ENCODE measurements at regions not wholly inside any gene's neighbourhood (a gene's known extent, or its start where the extent isn't known, plus 50 kb on each side); places are given as distances from the start of the nearest gene placed in this dataset.

DNA sequence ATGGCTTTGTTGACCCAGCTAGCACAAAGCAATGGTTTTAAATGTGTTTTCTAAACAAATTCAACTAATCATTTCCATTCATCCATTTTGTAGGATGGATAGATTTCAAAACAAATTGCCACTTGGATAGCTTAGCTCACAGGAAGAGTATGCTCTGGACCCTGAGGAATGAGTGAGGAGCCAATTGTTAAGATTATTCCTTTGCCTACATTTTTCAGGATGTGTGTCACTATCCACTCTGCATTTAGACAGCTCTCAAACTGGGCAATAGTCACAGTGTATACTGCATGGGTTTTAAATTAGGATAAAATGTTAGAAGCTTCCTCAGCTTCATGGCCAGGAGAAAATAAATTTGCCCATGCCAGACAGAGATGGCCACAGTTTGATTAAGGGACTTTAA lies 605.6 kb upstream of the TEX47 start:
- no peak overlapping the region for H3K27ac ChIP-seq
- DNase-seq: no peak
- TF ChIP-seq, protein P1, sequence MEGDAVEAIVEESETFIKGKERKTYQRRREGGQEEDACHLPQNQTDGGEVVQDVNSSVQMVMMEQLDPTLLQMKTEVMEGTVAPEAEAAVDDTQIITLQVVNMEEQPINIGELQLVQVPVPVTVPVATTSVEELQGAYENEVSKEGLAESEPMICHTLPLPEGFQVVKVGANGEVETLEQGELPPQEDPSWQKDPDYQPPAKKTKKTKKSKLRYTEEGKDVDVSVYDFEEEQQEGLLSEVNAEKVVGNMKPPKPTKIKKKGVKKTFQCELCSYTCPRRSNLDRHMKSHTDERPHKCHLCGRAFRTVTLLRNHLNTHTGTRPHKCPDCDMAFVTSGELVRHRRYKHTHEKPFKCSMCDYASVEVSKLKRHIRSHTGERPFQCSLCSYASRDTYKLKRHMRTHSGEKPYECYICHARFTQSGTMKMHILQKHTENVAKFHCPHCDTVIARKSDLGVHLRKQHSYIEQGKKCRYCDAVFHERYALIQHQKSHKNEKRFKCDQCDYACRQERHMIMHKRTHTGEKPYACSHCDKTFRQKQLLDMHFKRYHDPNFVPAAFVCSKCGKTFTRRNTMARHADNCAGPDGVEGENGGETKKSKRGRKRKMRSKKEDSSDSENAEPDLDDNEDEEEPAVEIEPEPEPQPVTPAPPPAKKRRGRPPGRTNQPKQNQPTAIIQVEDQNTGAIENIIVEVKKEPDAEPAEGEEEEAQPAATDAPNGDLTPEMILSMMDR (IDR thresholded peaks at IDR 0.05; ENCODE audit: low read depth, low read length): no peak
- no peaks in the 10 kb centered on the region for H3K27me3 ChIP-seq (ENCODE audit: insufficient read depth, low read depth, severe bottlenecking)
- H3K36me3 ChIP-seq: no peaks in the 10 kb centered on the region
- no peak overlapping the region for H3K4me3 ChIP-seq (ENCODE audit: low read depth, low read length)
- H3K9me3 ChIP-seq (ENCODE audit: severe bottlenecking): no peaks in the 10 kb centered on the region

DNA sequence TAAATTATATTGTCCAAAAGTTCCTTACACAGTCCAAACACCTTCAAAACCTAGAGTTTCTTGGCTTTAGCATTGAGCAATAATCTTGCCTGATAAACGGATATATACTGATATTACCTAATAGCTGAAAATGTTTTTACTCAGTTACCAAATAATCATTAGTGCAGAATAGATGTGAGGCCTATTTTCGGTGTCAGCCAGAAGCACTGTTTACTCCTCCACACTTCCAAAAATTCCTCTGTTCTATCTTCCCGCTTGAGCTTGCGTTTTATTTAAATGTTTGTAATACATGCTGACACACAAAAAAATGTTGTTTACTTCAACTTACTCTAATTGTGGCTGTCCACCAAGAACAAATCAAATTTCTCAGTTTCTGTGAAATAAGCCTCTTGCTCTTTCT lies 606.2 kb upstream of the TEX47 start:
- Histone ChIP-seq H3K27ac (no peak overlapping the region), H3K9me3 (ENCODE audit: severe bottlenecking) (no peaks in the 10 kb centered on the region), H3K27me3 (ENCODE audit: insufficient read depth, low read depth, severe bottlenecking) (no peaks in the 10 kb centered on the region), H3K4me3 (ENCODE audit: low read depth, low read length) (no peak overlapping the region), H3K36me3 (no peaks in the 10 kb centered on the region)
- TF ChIP-seq, protein P1 (IDR thresholded peaks at IDR 0.05; ENCODE audit: low read depth, low read length): no peak
- no peak for DNase-seq

DNA sequence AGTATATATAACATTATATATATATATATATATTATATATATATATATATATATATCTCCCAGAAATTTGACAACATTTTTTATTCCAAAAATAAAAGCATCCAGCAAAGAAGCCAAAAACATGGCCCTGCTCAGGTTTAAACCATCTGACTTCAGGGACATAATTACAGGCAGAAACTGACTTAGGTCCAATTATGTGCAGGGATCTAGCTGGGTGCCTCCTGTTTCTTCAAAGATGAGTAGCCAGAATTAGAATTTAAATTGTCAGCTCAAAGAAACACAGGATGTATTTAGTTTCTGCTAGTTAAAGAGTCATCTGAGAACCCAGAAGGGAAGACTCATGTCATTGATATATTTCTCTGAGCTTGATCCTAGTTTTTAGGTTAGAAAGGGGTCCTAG lies 656.4 kb upstream of the TEX47 start:
- Histone ChIP-seq H3K27me3 (ENCODE audit: insufficient read depth, low read depth, severe bottlenecking) (no peaks in the 10 kb centered on the region), H3K36me3 (no peaks in the 10 kb centered on the region), H3K27ac (no peak overlapping the region), H3K9me3 (ENCODE audit: severe bottlenecking) (no peaks in the 10 kb centered on the region), H3K4me3 (ENCODE audit: low read depth, low read length) (no peak overlapping the region)
- TF ChIP-seq, protein P1 (IDR thresholded peaks at IDR 0.05; ENCODE audit: low read depth, low read length): no peak
- DNase-seq: no peak

DNA sequence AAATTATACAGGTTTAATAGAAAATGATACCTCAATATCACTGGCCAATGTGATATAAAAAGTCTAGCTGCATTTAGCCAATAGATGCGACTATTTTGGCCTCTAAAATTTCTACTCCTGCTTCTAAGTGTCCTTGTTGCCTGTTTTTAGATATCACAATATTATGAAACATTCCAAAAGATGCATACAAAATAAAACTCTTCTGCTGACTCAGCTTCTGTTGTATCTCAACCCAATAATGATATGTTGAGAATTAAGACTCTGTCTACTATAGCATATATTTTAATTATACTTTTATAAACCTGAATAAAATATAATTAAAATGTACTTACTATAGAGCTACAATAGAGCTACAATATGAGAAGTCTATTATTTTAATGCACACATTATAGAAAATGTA lies 661.0 kb upstream of the TEX47 start:
- TF ChIP-seq, protein P1 (IDR thresholded peaks at IDR 0.05; ENCODE audit: low read depth, low read length): no peak
- Histone ChIP-seq H3K27ac (no peak overlapping the region), H3K4me3 (ENCODE audit: low read depth, low read length) (no peak overlapping the region), H3K9me3 (ENCODE audit: severe bottlenecking) (no peaks in the 10 kb centered on the region), H3K36me3 (no peaks in the 10 kb centered on the region), H3K27me3 (ENCODE audit: insufficient read depth, low read depth, severe bottlenecking) (no peaks in the 10 kb centered on the region)
- DNase-seq: no peak

DNA sequence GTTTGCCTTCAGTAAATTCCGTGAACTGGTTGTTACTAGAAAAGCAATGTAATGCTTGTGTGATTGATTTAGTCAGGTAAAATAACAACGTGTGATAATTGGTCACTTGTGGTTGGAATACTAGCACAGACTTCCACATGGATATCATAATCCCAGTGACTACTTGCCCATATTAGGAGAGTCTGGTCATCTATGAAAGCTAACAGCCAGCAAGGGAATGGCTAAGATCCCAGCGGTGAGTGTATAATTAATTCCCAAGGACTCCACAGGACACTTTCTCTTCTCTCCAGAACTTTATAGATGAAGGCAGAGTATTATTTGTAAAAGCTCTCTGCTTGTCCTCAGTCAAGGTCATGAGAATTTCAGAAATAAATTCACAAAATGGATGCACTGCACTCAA lies 662.6 kb upstream of the TEX47 start:
- TF ChIP-seq, protein P1 (IDR thresholded peaks at IDR 0.05; ENCODE audit: low read depth, low read length): no peak
- no peaks in the 10 kb centered on the region for H3K27me3 ChIP-seq (ENCODE audit: insufficient read depth, low read depth, severe bottlenecking)
- no peaks in the 10 kb centered on the region for H3K9me3 ChIP-seq (ENCODE audit: severe bottlenecking)
- DNase-seq: no peak
- H3K4me3 ChIP-seq (ENCODE audit: low read depth, low read length): no peak overlapping the region
- no peaks in the 10 kb centered on the region for H3K36me3 ChIP-seq
- H3K27ac ChIP-seq: no peak overlapping the region

DNA sequence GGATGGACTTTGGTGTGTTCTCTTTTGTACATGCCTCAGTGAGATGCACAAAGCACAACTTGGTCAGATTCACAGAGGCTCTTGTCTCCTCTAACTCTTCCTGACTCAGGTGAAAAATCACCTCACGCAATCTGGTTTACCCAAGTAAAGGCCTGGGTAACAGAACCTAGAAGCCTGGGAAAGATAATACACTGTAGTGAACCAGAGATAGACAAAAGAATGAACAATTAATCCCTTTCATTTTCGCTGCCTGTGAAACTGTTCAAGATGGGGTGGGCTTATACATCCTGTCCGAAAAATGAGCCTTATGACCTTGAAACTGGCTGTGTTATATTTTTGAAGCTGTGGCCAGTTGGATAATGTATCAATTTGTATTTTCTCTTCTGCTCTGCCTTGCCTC lies 678.9 kb upstream of the TEX47 start:
- H3K4me3 ChIP-seq (ENCODE audit: low read depth, low read length): no peak overlapping the region
- no peak for DNase-seq
- H3K9me3 ChIP-seq (ENCODE audit: severe bottlenecking): no peaks in the 10 kb centered on the region
- no peaks in the 10 kb centered on the region for H3K36me3 ChIP-seq
- TF ChIP-seq, protein P1 (IDR thresholded peaks at IDR 0.05; ENCODE audit: low read depth, low read length): no peak
- no peaks in the 10 kb centered on the region for H3K27me3 ChIP-seq (ENCODE audit: insufficient read depth, low read depth, severe bottlenecking)
- H3K27ac ChIP-seq: no peak overlapping the region

All from WERI-Rb-1 (cell line).